NCI-H2107 treated with DMSO at 0.1 percent for 48 hours (cell line): ENCODE measurements at regions not wholly inside any gene's neighbourhood (a gene's known extent, or its start where the extent isn't known, plus 50 kb on each side); places are given as distances from the start of the nearest gene placed in this dataset.

Experiments
- DNase-seq: peaks from one replicate; lab custom pipeline; 2025; ENCODE audit not compliant: unreplicated experiment; lab: John Stamatoyannopoulos, UW

GRCh38 chr11:115891581-115891980 is 387.4 kb upstream of the CADM1 start:
- DNase-seq: no peak

DNA sequence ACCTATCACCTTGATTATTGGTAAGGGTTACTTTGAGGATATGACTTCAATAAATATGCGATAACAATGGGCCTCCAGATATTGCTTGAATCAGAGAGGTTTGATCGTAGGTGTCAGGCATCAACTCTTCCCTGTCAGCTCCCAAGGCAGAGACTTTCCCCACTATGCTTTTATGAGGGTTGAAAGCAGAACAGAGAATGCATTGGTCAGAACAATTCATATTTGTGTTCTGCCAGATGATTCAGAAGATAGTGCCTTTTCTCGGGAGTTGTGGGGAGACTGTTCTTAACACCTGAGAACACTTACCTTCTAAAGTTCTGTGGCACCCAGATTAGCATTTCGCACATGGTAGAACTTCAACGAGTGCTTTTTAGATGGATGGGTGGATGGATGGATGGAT is 386.3 kb upstream of the CADM1 start:
- no peak for DNase-seq

GRCh38 chr11:115889712-115890111 is 385.5 kb upstream of the CADM1 start:
- DNase-seq: no peak

DNA sequence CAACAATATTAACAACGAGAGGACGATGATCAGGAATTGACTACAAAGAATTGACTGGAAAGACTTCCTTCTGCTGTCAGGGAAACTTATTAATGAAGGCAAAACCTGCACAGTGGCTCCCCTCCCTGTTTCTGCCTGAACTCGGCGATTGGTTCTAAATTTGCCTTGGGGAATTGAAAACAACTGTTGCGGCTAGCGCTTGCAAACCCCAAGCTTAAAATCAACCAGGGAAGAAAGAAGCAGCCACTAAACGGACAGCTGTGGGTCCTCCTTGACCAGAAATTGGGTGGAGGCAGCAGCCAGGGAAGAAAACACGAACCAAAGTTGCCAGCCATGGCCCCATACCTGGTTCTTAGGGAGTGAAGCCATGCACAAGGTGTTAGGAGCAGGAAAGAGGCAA is 383.5 kb upstream of the CADM1 start:
- DNase-seq: no peak

- no peak for DNase-seq
Measured at GRCh38 chr11:115887316-115887715, 383.1 kb upstream of the CADM1 start.

DNA sequence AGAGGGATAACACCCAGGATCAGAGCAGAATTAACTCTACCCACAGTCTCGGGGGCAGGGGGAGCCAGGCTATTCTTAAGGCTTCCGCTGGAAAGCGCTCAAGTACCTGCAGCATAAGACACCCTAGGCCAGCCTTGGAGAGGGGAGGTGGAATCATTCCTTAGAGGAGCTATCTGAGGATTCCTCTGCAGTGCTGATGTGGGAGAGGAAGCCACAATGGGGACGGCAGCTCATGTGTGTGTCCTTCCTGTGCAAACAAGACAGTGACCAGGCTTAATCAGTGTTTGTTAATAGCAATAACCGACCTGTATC is 382.2 kb upstream of the CADM1 start:
- DNase-seq: no peak

GRCh38 chr11:115885535-115886421 is 381.6 kb upstream of the CADM1 start:
- no peak for DNase-seq

- no peak for DNase-seq
Measured at GRCh38 chr11:115884800-115885534, 380.8 kb upstream of the CADM1 start.

GRCh38 chr11:115874843-115875242 is 370.6 kb upstream of the CADM1 start:
- no peak for DNase-seq

DNA sequence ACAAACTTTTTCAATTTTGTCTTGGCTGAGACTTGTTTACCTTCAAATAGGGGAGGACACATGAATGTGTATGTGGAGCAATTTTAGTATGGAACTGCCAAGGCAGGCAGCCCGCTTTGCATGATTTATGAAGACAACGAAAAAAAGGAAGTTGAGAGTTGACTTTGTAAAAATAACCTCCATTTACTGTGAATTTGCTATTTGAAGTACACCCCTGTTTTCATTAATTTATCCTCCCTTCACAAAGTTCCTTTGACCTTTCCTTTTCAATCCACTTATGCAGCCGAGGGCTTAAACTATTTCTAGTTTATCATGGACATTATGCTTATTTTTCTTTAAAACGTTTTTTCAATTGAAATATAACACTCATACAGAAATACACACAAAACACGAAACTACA is 369.6 kb upstream of the CADM1 start:
- no peak for DNase-seq

DNA sequence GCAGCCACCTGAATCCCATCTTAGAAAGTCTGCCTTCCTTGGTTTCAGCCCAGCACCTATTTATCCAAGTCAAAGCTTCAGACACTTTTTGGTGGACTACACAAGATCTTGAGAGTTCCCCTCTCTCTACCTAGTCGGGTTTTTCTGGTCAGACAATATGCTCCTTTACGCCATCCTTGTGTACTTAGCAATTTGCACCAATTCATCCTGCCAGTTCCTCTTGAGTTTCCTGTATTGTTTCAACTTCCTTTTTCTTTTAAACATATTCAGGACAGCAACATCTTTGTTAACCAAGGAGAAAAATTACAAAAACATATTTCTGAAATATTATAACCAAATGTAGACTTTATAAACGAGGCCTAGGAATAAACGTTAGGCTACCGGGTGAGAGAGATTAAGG is 368.2 kb upstream of the CADM1 start:
- DNase-seq: no peak

- no peak for DNase-seq
Measured at GRCh38 chr11:115871161-115871760, 367.0 kb upstream of the CADM1 start.

GRCh38 chr11:115869780-115870431 is 365.7 kb upstream of the CADM1 start:
- DNase-seq: peak; percentile 39

GRCh38 chr11:115869131-115869530 is 364.9 kb upstream of the CADM1 start:
- no peak for DNase-seq

- DNase-seq: no peak
Measured at GRCh38 chr11:115860246-115860645, 356.0 kb upstream of the CADM1 start.

- DNase-seq: no peak
Measured at GRCh38 chr11:115848611-115849010, 344.4 kb upstream of the CADM1 start.

GRCh38 chr11:115848080-115848479 is 343.9 kb upstream of the CADM1 start:
- no peak for DNase-seq

DNA sequence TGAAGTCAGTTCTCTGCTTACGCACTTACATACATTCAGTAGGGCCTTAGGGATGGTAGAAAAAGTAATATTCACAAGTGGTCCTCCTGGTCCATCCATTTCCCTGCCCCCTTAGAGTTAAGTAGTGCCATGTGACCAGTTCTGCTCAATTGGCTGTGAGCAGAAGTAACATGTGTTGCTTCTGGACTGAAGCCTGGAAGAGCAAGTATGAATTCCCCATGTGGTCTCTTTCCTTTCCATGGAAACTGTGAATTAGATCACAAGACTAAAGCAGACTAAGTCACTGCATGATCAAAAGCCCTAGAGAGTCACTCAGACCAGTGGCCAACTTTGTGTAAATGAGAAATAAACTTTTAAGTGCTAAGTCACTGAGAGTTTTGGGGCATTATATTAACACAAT is 341.7 kb upstream of the CADM1 start:
- DNase-seq: no peak

DNA sequence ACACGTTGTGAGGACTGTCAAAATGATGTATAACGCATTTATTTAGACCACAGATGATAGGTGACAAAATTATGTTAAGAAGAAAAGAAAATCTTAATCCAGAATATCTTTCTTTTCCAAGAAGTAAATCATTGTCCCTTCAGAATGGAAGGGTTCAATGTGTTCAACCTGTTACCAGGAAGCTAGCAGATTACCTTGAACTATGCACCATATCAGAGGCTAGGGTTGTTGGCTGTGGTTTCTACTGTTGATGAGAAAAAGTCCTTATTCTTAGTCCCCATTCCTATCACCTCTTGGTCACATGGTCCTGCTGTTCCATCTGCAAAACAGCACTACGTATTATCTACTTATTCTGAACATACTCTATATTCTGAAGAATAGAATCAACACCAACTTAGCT is 339.5 kb upstream of the CADM1 start:
- DNase-seq: no peak

DNA sequence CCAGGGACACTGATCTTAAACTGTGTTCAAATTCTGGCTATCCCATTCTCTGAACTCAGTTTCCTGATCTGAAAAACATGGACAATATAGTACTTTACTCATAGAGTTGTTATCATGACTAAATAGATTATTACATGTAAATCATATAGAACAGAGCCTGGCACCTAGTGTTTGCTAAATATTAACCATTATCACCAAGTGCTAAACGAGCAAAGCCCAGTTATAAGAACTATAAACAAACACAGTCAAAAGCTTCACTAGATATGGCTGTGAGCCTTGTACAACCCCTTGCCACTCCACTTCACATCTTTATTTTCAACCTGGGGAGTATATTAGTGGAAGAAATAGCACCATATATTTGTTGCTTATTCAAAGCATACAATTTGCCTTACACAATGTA is 338.9 kb upstream of the CADM1 start:
- no peak for DNase-seq

- no peak for DNase-seq
Measured at GRCh38 chr11:115820026-115820425, 315.8 kb upstream of the CADM1 start.

DNA sequence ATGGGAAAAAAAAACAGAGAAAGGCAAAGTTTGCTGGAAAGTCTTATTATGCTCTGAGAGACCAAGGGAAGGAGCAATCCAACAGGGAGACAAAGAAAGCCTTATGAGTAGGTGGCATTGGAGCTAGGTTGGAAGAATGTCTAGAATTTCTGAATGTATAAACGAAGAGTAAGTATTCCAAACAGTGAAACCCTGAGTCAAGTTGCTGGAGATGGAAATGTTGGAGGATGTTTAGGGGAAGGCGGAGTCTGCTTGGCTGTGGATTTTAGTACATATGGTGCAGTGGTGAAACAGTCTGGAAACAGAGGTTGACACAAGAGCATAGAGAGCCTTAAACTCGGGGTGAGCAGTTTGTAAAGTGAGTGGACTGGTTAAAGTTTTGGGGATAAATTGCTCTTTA is 314.8 kb upstream of the CADM1 start:
- DNase-seq: no peak
